Heart left ventricle (tissue), 13 donors: ENCODE measurements at regions not wholly inside any gene's neighbourhood (a gene's known extent, or its start where the extent isn't known, plus 50 kb on each side); places are given as distances from the start of the nearest gene placed in this dataset.

Experiments used
- CTCF ChIP-seq, 12 donors: fragments of 200-600 bp; sonication (generic) in 4 of 12; IDR thresholded peaks; one replicate each; pipeline versions ENCODE4 v1.5.0 to v1.8.0; 2018 to 2022; ENCODE audit warnings: antibody characterized with exemption in 12 of 12, mild to moderate bottlenecking in 5 of 12
- POLR2A ChIP-seq, 2 donors: fragments of 450-650 bp; IDR thresholded peaks; one replicate each; pipeline ENCODE4 v1.6.1; 2017; ENCODE audit warnings: antibody characterized with exemption in 2 of 2, mild to moderate bottlenecking in 2 of 2, moderate library complexity in 2 of 2
- donor health status: ischemic (EF 13 %, LVEDD 7.1; RV severe dilation, severe dysfunction).
- donor health status: DM: no; HTN: yes; CAD: no.
- donor health status: DM: no; HTN: no; CAD: no.
- donor health status: ischemic (EF 25% LVEDD 6.9; RV normal size, moderate dysfunction).
- donor health status: ischemic (EF 25% LVEDD 5.7; RV mildly dilated, moderate dysfunction).
- donor health status: ischemic (EF 35%, LVEDD 5.7; RV mildly dilated, moderate dysfunction).
- donor health status: nonischemic (EF 11% LVEDD 7.7; RV severe dilation, severe dysfunction).
- donor health status: DM: yes; HTN: yes; CAD: no.
- donor health status: PGD.
- donor health status: ischemic (EF 29% LVEDD 5.4; RV normal size, mild dysfunction).
- donor health status: nonischemic (EF 23%, LVEDD 6.1; RV moderate dilation, normal function).

DNA sequence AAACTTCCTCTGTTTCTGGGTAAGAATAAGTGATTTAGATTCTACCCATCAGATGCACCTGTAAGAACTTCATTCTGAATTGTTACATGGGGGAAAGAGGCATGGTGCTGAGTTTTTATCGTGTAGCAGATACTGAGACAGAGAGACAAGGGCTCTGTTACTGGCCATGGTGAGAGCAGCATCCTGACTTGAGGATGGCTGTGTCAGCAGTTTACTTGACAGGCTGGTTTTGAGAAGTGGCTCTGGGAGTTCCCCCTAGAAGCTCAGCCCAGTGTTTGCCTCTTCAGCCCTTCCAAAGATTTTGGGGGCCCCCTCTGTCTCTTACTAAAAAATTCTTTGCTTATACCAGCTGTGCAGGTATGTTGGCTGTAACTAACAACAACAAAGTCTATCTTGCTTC lies 510.5 kb downstream of the LRRC70 start:
- TF ChIP-seq CTCF (IDR thresholded peaks at IDR 0.05) (no peak), POLR2A (IDR thresholded peaks at IDR 0.05) (no peak)
